PC-3 (cell line): ENCODE measurements at regions not wholly inside any gene's neighbourhood (a gene's known extent, or its start where the extent isn't known, plus 50 kb on each side); places are given as distances from the start of the nearest gene placed in this dataset.

Source experiments
- EZH2 ChIP-seq: fragments of 300-600 bp; sonication (generic); IDR thresholded peaks from one replicate; pipeline ENCODE4 v1.6.1; 2017; ENCODE audit warnings: antibody characterized with exemption, mild to moderate bottlenecking, low read length; ENCODE audit not compliant: unreplicated experiment
- TF ChIP-seq, protein P1 (sequence below): fragments of 300-600 bp; sonication (generic); conservative IDR thresholded peaks from 2 replicates; pipeline ENCODE4 v1.5.1; 2017; ENCODE audit warnings: antibody characterized with exemption, low read depth, mild to moderate bottlenecking, low read length

DNA sequence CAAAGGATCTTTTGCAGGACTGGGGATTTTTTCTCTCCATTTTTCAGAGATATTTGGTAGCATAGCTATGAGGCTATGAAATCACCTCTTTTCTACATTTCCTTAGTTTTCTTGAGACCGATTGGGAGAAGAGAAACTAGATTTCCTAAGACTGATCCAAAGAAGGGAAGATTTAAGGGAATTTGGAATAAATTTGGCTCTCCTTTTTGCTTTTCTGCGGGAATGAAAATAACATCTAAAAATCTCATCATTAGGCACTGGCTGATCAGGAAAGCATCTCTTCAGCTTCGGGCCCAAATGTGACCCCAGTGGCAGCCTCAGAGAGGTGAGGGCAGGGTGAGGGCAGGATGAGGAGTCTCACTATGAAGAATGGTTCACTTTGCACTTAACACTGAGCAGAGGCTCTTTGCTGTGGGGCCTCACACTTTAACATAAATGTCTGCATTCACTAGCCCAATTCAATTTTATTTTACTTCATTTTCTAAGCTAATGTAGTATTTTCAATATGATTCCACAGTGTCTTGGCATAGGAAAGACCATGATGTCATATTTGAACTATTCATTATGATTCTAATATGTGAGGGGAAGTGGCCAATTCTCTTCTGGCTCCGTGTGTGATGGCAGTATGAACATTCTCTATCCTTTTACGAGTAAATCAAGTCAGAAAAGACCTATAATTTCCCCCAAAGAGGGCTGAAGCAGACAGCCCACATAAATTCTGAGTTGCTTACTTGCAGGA lies 193.2 kb downstream of the MEX3B start:
- TF ChIP-seq, protein P1, sequence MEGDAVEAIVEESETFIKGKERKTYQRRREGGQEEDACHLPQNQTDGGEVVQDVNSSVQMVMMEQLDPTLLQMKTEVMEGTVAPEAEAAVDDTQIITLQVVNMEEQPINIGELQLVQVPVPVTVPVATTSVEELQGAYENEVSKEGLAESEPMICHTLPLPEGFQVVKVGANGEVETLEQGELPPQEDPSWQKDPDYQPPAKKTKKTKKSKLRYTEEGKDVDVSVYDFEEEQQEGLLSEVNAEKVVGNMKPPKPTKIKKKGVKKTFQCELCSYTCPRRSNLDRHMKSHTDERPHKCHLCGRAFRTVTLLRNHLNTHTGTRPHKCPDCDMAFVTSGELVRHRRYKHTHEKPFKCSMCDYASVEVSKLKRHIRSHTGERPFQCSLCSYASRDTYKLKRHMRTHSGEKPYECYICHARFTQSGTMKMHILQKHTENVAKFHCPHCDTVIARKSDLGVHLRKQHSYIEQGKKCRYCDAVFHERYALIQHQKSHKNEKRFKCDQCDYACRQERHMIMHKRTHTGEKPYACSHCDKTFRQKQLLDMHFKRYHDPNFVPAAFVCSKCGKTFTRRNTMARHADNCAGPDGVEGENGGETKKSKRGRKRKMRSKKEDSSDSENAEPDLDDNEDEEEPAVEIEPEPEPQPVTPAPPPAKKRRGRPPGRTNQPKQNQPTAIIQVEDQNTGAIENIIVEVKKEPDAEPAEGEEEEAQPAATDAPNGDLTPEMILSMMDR = no peak
- TF ChIP-seq EZH2 = no peak
